ENCODE measurements at regions not wholly inside any gene's neighbourhood (a gene's known extent, or its start where the extent isn't known, plus 50 kb on each side); places are given as distances from the start of the nearest gene placed in this dataset.

GRCh38 chr5:52727576-52727975 lies 60.1 kb upstream of the ITGA1 start:
- H3K36me3 Mint-ChIP-seq (ENCODE audit: low read depth), result peaks cover 26% of the 10 kb centered on the region
- no peak overlapping the region for H3K27ac Mint-ChIP-seq
- peaks cover 2% of the 10 kb centered on the region for H3K27me3 Mint-ChIP-seq (ENCODE audit: low read depth)
- H3K4me3 Mint-ChIP-seq, result no peak overlapping the region
- H3K4me1 Mint-ChIP-seq (ENCODE audit: low read depth), result peaks cover 57% of the 10 kb centered on the region
- no peak for DNase-seq (ENCODE audit: low spot score)
- H3K9me3 Mint-ChIP-seq, result peaks cover 30% of the 10 kb centered on the region

- H3K4me3 Mint-ChIP-seq, result no peak overlapping the region
- peaks cover 2% of the 10 kb centered on the region for H3K27me3 Mint-ChIP-seq (ENCODE audit: low read depth)
- H3K36me3 Mint-ChIP-seq (ENCODE audit: low read depth), result peaks cover 22% of the 10 kb centered on the region
- H3K27ac Mint-ChIP-seq, result no peak overlapping the region
- H3K4me1 Mint-ChIP-seq (ENCODE audit: low read depth), result peaks cover 53% of the 10 kb centered on the region
- peaks cover 25% of the 10 kb centered on the region for H3K9me3 Mint-ChIP-seq
- DNase-seq (ENCODE audit: low spot score), result no peak
Measured at GRCh38 chr5:52728224-52728623, 59.5 kb upstream of the ITGA1 start.

- Mint-ChIP-seq H3K4me1 (ENCODE audit: low read depth) (peaks cover 53% of the 10 kb centered on the region), H3K4me3 (no peak overlapping the region), H3K27ac (no peak overlapping the region), H3K9me3 (peaks cover 25% of the 10 kb centered on the region), H3K36me3 (ENCODE audit: low read depth) (peaks cover 19% of the 10 kb centered on the region), H3K27me3 (ENCODE audit: low read depth) (peaks cover 2% of the 10 kb centered on the region)
- DNase-seq (ENCODE audit: low spot score), result no peak
Measured at GRCh38 chr5:52728686-52729085, 59.0 kb upstream of the ITGA1 start.

- Mint-ChIP-seq H3K36me3 (ENCODE audit: low read depth) (peaks cover 10% of the 10 kb centered on the region), H3K9me3 (peaks cover 14% of the 10 kb centered on the region), H3K4me3 (no peak overlapping the region), H3K4me1 (ENCODE audit: low read depth) (peaks cover 42% of the 10 kb centered on the region), H3K27me3 (ENCODE audit: low read depth) (peaks cover 2% of the 10 kb centered on the region), H3K27ac (no peak overlapping the region)
- no peak for DNase-seq (ENCODE audit: low spot score)
Measured at GRCh38 chr5:52731274-52732027, 56.3 kb upstream of the ITGA1 start.

- peaks cover 23% of the 10 kb centered on the region for H3K36me3 Mint-ChIP-seq (ENCODE audit: low read depth)
- H3K27me3 Mint-ChIP-seq (ENCODE audit: low read depth), result peaks cover 2% of the 10 kb centered on the region
- no peak for DNase-seq (ENCODE audit: low spot score)
- peaks cover 28% of the 10 kb centered on the region for H3K9me3 Mint-ChIP-seq
- H3K4me1 Mint-ChIP-seq (ENCODE audit: low read depth), result peaks cover 33% of the 10 kb centered on the region
- no peak overlapping the region for H3K4me3 Mint-ChIP-seq
- no peak overlapping the region for H3K27ac Mint-ChIP-seq
Measured at GRCh38 chr5:52734557-52734956, 53.2 kb upstream of the ITGA1 start.

GRCh38 chr5:52735139-52735538 lies 52.6 kb upstream of the ITGA1 start:
- Mint-ChIP-seq H3K4me1 (ENCODE audit: low read depth) (peaks cover 30% of the 10 kb centered on the region), H3K27ac (no peak overlapping the region), H3K4me3 (no peak overlapping the region), H3K36me3 (ENCODE audit: low read depth) (peaks cover 23% of the 10 kb centered on the region), H3K27me3 (ENCODE audit: low read depth) (peaks cover 2% of the 10 kb centered on the region), H3K9me3 (peaks cover 26% of the 10 kb centered on the region)
- DNase-seq (ENCODE audit: low spot score), result no peak

Data from T-helper 2 cell treated with Interferon-gamma antibody and Interleukin-4, amounts not matched to agents 5 μg/mL and 100 μg/mL, for 36 hours (primary cell).